ENCODE measurements at regions not wholly inside any gene's neighbourhood (a gene's known extent, or its start where the extent isn't known, plus 50 kb on each side); places are given as distances from the start of the nearest gene placed in this dataset.

GRCh38 chr3:182503401-182503800, 289.9 kb upstream of the ATP11B start:
- TF ChIP-seq RFX5 (IDR thresholded peaks at IDR 0.05; ENCODE audit: low read length) (no peak), CTCF (IDR thresholded peaks at IDR 0.05) (no peak), CHD2 (IDR thresholded peaks at IDR 0.05; ENCODE audit: low read length, partially characterized antibody) (no peak), POLR2AphosphoS5 (IDR thresholded peaks at IDR 0.05; ENCODE audit: low read depth, low read length) (no peak)

Measured in SK-N-SH (cell line).